ENCODE measurements at regions not wholly inside any gene's neighbourhood (a gene's known extent, or its start where the extent isn't known, plus 50 kb on each side); places are given as distances from the start of the nearest gene placed in this dataset.

DNA sequence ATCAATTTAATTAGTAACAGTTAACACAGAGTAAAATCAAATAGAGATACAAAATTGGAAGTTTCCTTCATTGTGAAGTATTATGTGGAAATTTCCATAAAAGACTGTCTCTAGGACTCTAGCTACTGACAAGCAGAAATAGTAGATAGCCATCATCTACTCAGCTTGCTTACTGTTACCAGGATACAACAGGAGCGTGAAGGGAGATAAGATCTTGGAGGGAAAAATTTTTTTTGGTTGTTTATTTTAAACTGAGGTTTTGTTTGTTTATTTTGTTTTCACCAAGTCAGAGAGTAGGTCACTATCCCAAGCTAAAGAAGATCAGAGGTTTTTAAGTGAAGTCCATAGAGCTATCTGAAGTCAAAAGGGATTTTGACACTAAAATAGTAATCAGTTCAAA lies 861.3 kb upstream of the MGAT4C start:
- Histone ChIP-seq H3K27ac (no peak overlapping the region), H3K9ac (no peak overlapping the region), H3K36me3 (no peaks in the 10 kb centered on the region), H3K27me3 (no peaks in the 10 kb centered on the region), H3K4me1 (no peaks in the 10 kb centered on the region), H3K9me3 (no peaks in the 10 kb centered on the region), H3K4me3 (no peak overlapping the region), H3K4me2 (no peak overlapping the region), H4K20me1 (no peaks in the 10 kb centered on the region)
- TF ChIP-seq Cebpa-rat (IDR thresholded peaks at IDR 0.05): no peak

DNA sequence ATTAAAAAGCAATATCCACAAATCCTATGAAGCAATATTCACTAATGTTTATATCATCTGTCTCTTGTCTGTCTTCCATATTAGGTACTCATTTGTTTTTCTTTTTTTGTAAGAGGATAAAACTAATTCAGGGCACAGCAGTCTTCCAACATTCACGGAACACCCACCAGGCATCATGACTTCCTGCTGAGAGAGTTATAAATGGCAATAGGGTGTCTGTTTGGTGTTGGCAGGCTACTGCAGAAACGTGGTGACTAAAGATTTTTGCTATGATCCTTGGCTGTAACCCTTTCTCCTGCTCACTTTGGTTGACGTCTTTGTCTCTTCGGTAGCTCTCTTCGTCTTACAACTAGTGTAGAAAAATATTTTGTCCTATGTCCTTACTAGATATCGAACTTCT lies 860.6 kb upstream of the MGAT4C start:
- TF ChIP-seq Cebpa-rat (IDR thresholded peaks at IDR 0.05): no peak
- Histone ChIP-seq H3K4me1 (no peaks in the 10 kb centered on the region), H3K4me3 (no peak overlapping the region)

DNA sequence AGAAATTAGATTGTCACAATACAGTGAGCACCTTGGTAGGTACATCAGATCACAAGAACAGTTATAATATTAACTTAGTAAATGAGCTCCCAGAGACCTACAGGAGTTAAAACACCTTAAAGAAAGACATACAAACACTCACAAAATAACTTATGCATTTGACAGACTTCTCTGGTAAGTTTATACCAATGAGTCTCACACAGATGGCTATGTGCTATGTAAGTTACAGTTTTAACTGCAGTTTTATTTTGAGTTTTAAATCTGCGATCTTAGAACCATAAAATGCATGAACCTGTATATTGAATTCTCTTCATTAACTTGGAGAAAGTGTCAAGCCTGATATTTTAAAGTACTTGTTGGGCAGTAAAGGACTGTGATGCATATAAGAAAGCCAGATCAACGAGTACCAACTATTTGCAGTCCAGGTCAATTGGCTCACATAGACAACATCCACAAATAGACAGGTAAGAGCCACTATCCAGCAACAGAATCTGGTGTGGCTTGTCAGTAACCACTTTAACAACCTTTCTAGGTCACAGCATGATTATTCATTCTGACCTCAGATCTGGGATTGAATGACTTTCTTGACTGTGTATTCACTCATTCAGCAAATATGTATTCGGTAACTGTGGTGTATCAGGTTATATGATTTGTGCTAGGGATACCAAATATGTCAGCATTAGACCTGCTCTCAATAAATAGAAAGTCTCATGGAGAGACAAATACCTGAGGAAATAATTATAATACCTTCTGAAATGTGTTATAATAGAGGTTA lies 856.6 kb upstream of the MGAT4C start:
- Histone ChIP-seq H3K36me3 (no peaks in the 10 kb centered on the region), H3K9me3 (no peaks in the 10 kb centered on the region), H3K4me3 (no peak overlapping the region), H4K20me1 (no peaks in the 10 kb centered on the region), H3K27me3 (no peaks in the 10 kb centered on the region), H3K4me1 (no peaks in the 10 kb centered on the region), H3K9ac (no peak overlapping the region), H3K4me2 (no peak overlapping the region), H3K27ac (no peak overlapping the region)
- no peak for TF ChIP-seq Cebpa-rat (IDR thresholded peaks at IDR 0.05)

More for the DNA sequence above, 860.6 kb upstream of the MGAT4C start:
- Histone ChIP-seq H3K36me3 (no peaks in the 10 kb centered on the region), H3K9me3 (no peaks in the 10 kb centered on the region), H4K20me1 (no peaks in the 10 kb centered on the region), H3K4me2 (no peak overlapping the region), H3K27ac (no peak overlapping the region), H3K9ac (no peak overlapping the region), H3K27me3 (no peaks in the 10 kb centered on the region)

DNA sequence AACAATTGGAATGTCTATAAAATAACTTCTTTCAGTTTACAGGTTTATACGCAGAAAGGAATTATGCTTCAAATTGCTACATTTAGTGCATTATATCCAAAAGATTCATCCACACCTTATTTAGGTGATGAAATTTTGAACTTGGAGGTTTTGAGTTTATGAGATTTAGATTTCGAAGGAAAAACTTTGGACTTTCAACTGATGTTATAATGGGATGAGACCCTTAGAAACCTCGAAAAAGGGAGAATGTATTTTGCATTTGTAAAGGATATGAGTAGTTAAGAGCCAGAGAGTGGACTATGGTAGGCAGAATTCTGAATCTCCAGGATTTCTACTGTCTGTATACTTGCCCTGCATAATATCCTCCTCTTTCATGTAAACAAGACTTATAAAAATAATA lies 851.6 kb upstream of the MGAT4C start:
- H3K27ac ChIP-seq: no peak overlapping the region
- no peak overlapping the region for H3K9ac ChIP-seq
- no peak for TF ChIP-seq Cebpa-rat (IDR thresholded peaks at IDR 0.05)
- no peaks in the 10 kb centered on the region for H3K4me1 ChIP-seq
- no peak overlapping the region for H3K4me2 ChIP-seq
- no peaks in the 10 kb centered on the region for H4K20me1 ChIP-seq
- no peak overlapping the region for H3K4me3 ChIP-seq
- H3K36me3 ChIP-seq: no peaks in the 10 kb centered on the region
- no peaks in the 10 kb centered on the region for H3K9me3 ChIP-seq
- H3K27me3 ChIP-seq: no peaks in the 10 kb centered on the region

DNA sequence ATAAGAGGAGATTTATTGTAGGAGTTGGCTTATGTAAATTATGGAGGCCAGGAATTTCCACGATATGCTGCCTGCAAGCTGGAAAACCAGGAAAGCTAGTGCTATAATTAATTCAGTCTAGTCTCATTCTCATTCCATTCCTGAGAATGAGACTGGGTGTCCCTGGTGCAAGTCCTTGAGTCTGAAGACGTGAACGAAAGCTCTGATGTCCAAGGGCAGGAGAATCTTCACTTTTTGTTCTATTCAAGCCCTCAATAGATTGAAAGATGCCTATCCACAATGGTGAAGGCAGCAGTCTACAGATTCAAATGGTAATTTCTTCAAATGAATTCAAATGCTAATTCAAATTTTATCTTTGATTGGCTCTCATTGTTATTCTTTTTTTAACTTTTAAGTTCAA lies 851.1 kb upstream of the MGAT4C start:
- Histone ChIP-seq H3K4me2 (no peak overlapping the region), H3K9me3 (no peaks in the 10 kb centered on the region), H3K4me3 (no peak overlapping the region), H3K4me1 (no peaks in the 10 kb centered on the region), H3K9ac (no peak overlapping the region), H4K20me1 (no peaks in the 10 kb centered on the region), H3K27ac (no peak overlapping the region), H3K36me3 (no peaks in the 10 kb centered on the region), H3K27me3 (no peaks in the 10 kb centered on the region)
- TF ChIP-seq Cebpa-rat (IDR thresholded peaks at IDR 0.05): no peak

DNA sequence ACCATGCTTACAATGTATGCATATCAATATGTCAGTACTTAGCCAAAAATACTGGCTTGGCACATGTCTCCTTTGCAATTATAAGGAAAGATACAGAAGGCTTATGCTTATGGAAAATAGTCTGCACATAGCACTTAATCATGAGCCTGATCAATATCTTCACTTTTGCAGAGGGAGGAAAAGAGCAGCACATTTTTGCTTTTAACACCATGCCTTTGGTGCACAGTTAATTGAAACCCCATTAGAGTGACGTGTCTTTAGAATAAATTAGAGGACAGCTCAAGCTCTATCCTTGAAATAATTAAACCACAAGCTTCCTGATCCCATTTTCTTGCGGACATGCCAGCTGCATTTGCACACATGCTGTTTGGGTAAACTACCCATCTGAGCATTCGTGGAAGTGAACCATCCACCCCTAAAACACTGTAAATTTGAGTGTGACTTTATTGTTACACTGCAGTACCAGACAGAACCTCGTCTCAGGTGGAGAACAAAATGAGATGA lies 839.9 kb upstream of the MGAT4C start:
- no peaks in the 10 kb centered on the region for H3K9me3 ChIP-seq
- H3K27me3 ChIP-seq: no peaks in the 10 kb centered on the region
- TF ChIP-seq Cebpa-rat (IDR thresholded peaks at IDR 0.05): no peak
- H3K4me3 ChIP-seq: no peak overlapping the region
- no peak overlapping the region for H3K9ac ChIP-seq
- no peaks in the 10 kb centered on the region for H3K4me1 ChIP-seq
- no peaks in the 10 kb centered on the region for H3K36me3 ChIP-seq
- no peaks in the 10 kb centered on the region for H4K20me1 ChIP-seq
- no peak overlapping the region for H3K27ac ChIP-seq
- H3K4me2 ChIP-seq: no peak overlapping the region

DNA sequence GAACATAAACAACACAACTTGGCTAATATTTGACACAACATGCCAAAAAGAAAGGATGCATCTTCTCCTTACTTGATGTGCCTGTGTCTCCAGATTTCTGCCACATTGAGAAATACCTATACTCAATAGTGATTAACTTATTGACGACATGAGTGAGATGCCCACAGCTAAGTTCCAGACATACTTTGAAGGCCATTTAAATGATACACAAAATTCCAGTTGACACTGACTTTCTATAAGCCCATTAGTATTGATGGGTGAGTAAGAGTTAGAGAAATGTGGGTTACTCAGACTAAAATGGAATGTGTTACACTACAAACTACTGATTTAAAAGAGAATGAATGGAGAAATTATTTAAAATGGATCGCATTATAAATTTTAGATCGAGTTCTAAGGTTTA lies 838.2 kb upstream of the MGAT4C start:
- Histone ChIP-seq H3K9ac (no peak overlapping the region), H3K4me2 (no peak overlapping the region), H3K27ac (no peak overlapping the region), H4K20me1 (no peaks in the 10 kb centered on the region), H3K36me3 (no peaks in the 10 kb centered on the region), H3K4me1 (no peaks in the 10 kb centered on the region), H3K4me3 (no peak overlapping the region), H3K9me3 (no peaks in the 10 kb centered on the region), H3K27me3 (no peaks in the 10 kb centered on the region)
- no peak for TF ChIP-seq Cebpa-rat (IDR thresholded peaks at IDR 0.05)

DNA sequence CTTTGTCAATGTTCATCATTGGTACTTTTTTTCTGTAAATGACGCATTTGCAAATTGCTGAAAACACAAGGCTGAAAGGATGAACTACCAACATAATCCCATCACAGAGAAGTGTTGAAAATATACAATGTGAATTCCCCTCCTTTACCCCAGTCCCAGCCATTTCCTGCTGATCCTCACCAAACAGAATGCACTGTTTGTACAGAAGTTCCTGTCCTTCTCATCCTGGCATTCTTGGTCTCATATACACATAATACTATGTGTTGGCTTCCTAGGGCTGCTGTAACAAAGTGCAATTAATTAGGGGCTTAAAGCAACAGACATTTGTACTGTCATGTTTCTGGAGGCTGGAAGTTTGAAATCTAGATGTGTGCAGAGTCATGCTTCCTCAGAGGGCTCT lies 836.2 kb upstream of the MGAT4C start:
- no peak overlapping the region for H3K4me2 ChIP-seq
- H3K27me3 ChIP-seq: no peaks in the 10 kb centered on the region
- H3K27ac ChIP-seq: no peak overlapping the region
- H3K36me3 ChIP-seq: no peaks in the 10 kb centered on the region
- no peak for TF ChIP-seq Cebpa-rat (IDR thresholded peaks at IDR 0.05)
- no peaks in the 10 kb centered on the region for H3K4me1 ChIP-seq
- H4K20me1 ChIP-seq: no peaks in the 10 kb centered on the region
- H3K9ac ChIP-seq: no peak overlapping the region
- H3K9me3 ChIP-seq: no peaks in the 10 kb centered on the region
- H3K4me3 ChIP-seq: no peak overlapping the region

DNA sequence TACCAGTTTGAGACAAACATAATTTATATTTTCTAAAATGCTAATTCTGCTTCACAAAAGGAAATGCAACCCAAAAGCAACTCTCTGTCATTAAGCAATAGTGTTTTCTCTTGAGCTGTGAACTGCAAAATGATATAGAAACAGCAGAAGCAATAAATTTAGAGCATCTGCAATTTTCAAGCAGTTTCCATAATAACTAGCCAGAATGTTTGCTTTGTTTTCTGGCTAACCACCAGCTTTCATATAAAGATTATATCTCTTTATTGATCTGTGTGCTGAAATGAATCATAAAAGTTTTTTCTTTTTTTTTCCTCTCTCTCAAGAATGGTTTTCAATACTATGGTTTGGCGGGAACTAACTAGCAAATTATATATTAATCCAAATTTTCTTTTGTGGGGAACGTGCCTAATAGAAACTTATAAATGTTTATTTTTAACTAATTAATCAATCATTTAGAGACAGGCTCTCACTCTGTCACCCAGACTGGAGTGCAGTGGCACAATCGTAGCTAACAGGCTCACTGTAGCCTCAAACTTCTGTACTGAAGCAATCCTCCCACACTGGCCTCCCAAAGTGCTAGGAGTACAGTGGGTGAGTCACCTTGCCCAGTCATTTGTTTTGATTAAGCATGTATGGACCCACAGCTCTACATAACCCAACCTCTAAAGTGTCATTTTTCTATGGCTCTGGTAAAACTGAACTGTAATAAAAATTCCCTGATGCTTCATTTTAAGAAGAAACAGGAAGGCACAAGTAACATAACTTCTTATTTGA lies 830.1 kb upstream of the MGAT4C start:
- Histone ChIP-seq H3K9ac (no peak overlapping the region), H3K4me3 (no peak overlapping the region), H3K4me1 (no peaks in the 10 kb centered on the region), H4K20me1 (no peaks in the 10 kb centered on the region), H3K27me3 (no peaks in the 10 kb centered on the region), H3K36me3 (no peaks in the 10 kb centered on the region), H3K4me2 (no peak overlapping the region), H3K27ac (no peak overlapping the region), H3K9me3 (no peaks in the 10 kb centered on the region)
- no peak for TF ChIP-seq Cebpa-rat (IDR thresholded peaks at IDR 0.05)

DNA sequence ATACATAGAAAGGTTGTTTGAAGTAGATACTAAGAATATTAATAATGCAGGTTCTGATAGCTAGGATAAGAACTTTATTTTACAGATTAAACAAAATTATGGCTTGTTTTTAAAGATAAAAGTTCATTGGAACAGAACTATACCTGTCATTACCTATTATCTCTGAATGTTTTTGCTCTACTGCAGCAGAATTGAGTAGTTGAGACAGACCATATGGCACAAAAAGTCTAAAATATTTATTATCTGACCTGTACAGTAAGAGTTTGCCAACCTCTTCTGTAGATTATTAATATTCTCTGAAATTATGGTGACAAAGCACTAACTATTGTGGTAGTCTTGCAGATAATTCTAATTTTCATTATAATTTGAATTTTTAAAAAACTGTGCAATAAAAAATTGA lies 829.1 kb upstream of the MGAT4C start:
- Histone ChIP-seq H3K9me3 (no peaks in the 10 kb centered on the region), H3K4me2 (no peak overlapping the region), H3K4me1 (no peaks in the 10 kb centered on the region), H3K4me3 (no peak overlapping the region), H3K9ac (no peak overlapping the region), H3K27me3 (no peaks in the 10 kb centered on the region), H3K27ac (no peak overlapping the region), H3K36me3 (no peaks in the 10 kb centered on the region), H4K20me1 (no peaks in the 10 kb centered on the region)
- no peak for TF ChIP-seq Cebpa-rat (IDR thresholded peaks at IDR 0.05)
